ENCODE measurements at regions not wholly inside any gene's neighbourhood (a gene's known extent, or its start where the extent isn't known, plus 50 kb on each side); places are given as distances from the start of the nearest gene placed in this dataset.

DNA sequence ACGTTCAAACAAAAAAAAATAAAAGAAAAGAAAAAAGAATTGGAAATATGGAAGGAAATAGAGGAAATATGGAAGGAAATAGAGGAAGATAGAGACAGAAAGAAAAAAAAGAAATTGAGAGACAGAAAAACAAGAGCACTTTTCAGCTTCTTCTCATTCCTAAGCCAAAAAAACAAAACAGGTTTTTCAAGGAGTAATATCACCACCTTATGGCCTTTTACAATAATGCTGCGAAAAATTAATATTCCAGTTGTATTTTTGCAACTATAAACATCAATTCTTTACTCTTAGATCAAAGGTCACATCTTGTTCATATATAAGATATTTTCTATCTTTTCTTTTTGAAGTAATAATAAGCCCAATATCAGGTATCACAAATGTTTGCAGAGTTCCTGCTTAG lies 328.3 kb downstream of the FAT3 start:
- TF ChIP-seq EZH2 (IDR thresholded peaks at IDR 0.05; ENCODE audit: borderline replicate concordance, insufficient read depth, low read length, poor library complexity, severe bottlenecking) (no peak), SMC3 (conservative IDR thresholded peaks at IDR 0.05; ENCODE audit: poor library complexity) (peak; percentile 51), RAD21 (conservative IDR thresholded peaks at IDR 0.05) (peak; percentile 63), POLR2AphosphoS5 (IDR thresholded peaks at IDR 0.05) (no peak), EP300 (conservative IDR thresholded peaks at IDR 0.05; ENCODE audit: poor library complexity, severe bottlenecking) (no peak), TAF1 (IDR thresholded peaks at IDR 0.05; ENCODE audit: low read depth) (no peak)
- TF ChIP-seq, protein P1, sequence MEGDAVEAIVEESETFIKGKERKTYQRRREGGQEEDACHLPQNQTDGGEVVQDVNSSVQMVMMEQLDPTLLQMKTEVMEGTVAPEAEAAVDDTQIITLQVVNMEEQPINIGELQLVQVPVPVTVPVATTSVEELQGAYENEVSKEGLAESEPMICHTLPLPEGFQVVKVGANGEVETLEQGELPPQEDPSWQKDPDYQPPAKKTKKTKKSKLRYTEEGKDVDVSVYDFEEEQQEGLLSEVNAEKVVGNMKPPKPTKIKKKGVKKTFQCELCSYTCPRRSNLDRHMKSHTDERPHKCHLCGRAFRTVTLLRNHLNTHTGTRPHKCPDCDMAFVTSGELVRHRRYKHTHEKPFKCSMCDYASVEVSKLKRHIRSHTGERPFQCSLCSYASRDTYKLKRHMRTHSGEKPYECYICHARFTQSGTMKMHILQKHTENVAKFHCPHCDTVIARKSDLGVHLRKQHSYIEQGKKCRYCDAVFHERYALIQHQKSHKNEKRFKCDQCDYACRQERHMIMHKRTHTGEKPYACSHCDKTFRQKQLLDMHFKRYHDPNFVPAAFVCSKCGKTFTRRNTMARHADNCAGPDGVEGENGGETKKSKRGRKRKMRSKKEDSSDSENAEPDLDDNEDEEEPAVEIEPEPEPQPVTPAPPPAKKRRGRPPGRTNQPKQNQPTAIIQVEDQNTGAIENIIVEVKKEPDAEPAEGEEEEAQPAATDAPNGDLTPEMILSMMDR (IDR thresholded peaks at IDR 0.05; ENCODE audit: poor library complexity, severe bottlenecking), result peak; percentile 51
- TF ChIP-seq, protein P2, sequence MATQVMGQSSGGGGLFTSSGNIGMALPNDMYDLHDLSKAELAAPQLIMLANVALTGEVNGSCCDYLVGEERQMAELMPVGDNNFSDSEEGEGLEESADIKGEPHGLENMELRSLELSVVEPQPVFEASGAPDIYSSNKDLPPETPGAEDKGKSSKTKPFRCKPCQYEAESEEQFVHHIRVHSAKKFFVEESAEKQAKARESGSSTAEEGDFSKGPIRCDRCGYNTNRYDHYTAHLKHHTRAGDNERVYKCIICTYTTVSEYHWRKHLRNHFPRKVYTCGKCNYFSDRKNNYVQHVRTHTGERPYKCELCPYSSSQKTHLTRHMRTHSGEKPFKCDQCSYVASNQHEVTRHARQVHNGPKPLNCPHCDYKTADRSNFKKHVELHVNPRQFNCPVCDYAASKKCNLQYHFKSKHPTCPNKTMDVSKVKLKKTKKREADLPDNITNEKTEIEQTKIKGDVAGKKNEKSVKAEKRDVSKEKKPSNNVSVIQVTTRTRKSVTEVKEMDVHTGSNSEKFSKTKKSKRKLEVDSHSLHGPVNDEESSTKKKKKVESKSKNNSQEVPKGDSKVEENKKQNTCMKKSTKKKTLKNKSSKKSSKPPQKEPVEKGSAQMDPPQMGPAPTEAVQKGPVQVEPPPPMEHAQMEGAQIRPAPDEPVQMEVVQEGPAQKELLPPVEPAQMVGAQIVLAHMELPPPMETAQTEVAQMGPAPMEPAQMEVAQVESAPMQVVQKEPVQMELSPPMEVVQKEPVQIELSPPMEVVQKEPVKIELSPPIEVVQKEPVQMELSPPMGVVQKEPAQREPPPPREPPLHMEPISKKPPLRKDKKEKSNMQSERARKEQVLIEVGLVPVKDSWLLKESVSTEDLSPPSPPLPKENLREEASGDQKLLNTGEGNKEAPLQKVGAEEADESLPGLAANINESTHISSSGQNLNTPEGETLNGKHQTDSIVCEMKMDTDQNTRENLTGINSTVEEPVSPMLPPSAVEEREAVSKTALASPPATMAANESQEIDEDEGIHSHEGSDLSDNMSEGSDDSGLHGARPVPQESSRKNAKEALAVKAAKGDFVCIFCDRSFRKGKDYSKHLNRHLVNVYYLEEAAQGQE (IDR thresholded peaks at IDR 0.05; ENCODE audit: borderline replicate concordance), result no peak

Data from neural cell (in vitro differentiated cells).